Right kidney (tissue), 1 donor: ENCODE measurements at regions not wholly inside any gene's neighbourhood (a gene's known extent, or its start where the extent isn't known, plus 50 kb on each side); places are given as distances from the start of the nearest gene placed in this dataset.

Experiments
- DNase-seq: peaks from one replicate; pipeline ENCODE4 v3.0.0-alpha.2; 2016

- DNase-seq: no peak
Measured at GRCh38 chr6:144730088-144730645, 445.0 kb downstream of the UTRN start.

GRCh38 chr6:144731229-144731628 is 446.1 kb downstream of the UTRN start:
- DNase-seq: no peak

GRCh38 chr6:144736763-144737162 is 451.6 kb downstream of the UTRN start:
- no peak for DNase-seq

- no peak for DNase-seq
Measured at GRCh38 chr6:144737998-144738397, 452.9 kb downstream of the UTRN start.

GRCh38 chr6:144739873-144740272 is 454.7 kb downstream of the UTRN start:
- no peak for DNase-seq

- no peak for DNase-seq
Measured at GRCh38 chr6:144741659-144742058, 456.5 kb downstream of the UTRN start.

- no peak for DNase-seq
Measured at GRCh38 chr6:144742779-144743178, 457.6 kb downstream of the UTRN start.

- DNase-seq: no peak
Measured at GRCh38 chr6:144744720-144745119, 459.6 kb downstream of the UTRN start.

- DNase-seq: no peak
Measured at GRCh38 chr6:144745439-144745838, 460.3 kb downstream of the UTRN start.

GRCh38 chr6:144746902-144747469 is 461.9 kb downstream of the UTRN start:
- no peak for DNase-seq

GRCh38 chr6:144749263-144749662 is 464.1 kb downstream of the UTRN start:
- no peak for DNase-seq

- DNase-seq: no peak
Measured at GRCh38 chr6:144753023-144753705, 468.0 kb downstream of the UTRN start.

GRCh38 chr6:144756469-144756868 is 471.3 kb downstream of the UTRN start:
- no peak for DNase-seq

- DNase-seq: no peak
Measured at GRCh38 chr6:144757299-144757698, 472.2 kb downstream of the UTRN start.

- DNase-seq: no peak
Measured at GRCh38 chr6:144757730-144758129, 472.6 kb downstream of the UTRN start.

GRCh38 chr6:144758602-144759001 is 473.5 kb downstream of the UTRN start:
- DNase-seq: no peak

GRCh38 chr6:144762469-144762868 is 477.3 kb downstream of the UTRN start:
- DNase-seq: no peak

GRCh38 chr6:144767051-144767450 is 481.9 kb downstream of the UTRN start:
- no peak for DNase-seq

GRCh38 chr6:144768551-144769075 is 483.5 kb downstream of the UTRN start:
- DNase-seq: no peak

- DNase-seq: no peak
Measured at GRCh38 chr6:144769142-144769541, 484.0 kb downstream of the UTRN start.

GRCh38 chr6:144776031-144776819 is 491.1 kb downstream of the UTRN start:
- DNase-seq: no peak

GRCh38 chr6:144777249-144777648 is 492.1 kb downstream of the UTRN start:
- DNase-seq: no peak

GRCh38 chr6:144778056-144778455 is 492.9 kb downstream of the UTRN start:
- DNase-seq: no peak
